ENCODE measurements at regions not wholly inside any gene's neighbourhood (a gene's known extent, or its start where the extent isn't known, plus 50 kb on each side); places are given as distances from the start of the nearest gene placed in this dataset.

- H3K9me3 Mint-ChIP-seq, result no peaks in the 10 kb centered on the region
- no peaks in the 10 kb centered on the region for H3K27me3 Mint-ChIP-seq
- H3K4me3 Mint-ChIP-seq, result no peak overlapping the region
- H3K4me1 Mint-ChIP-seq, result no peaks in the 10 kb centered on the region
- no peaks in the 10 kb centered on the region for H3K36me3 Mint-ChIP-seq
- no peak overlapping the region for H3K27ac Mint-ChIP-seq
- no peak for DNase-seq
- no peak for ATAC-seq (ENCODE audit: low read depth)
- POLR2A ChIA-PET, result no interaction called here
Measured at GRCh38 chr13:88602786-88603777, 931.9 kb downstream of the SLITRK5 start.

GRCh38 chr13:88617176-88617575 lies 946.0 kb downstream of the SLITRK5 start:
- no peak for DNase-seq
- peaks cover 5% of the 10 kb centered on the region for H3K9me3 Mint-ChIP-seq
- no peaks in the 10 kb centered on the region for H3K27me3 Mint-ChIP-seq
- ATAC-seq (ENCODE audit: low read depth), result no peak
- no peak overlapping the region for H3K4me3 Mint-ChIP-seq
- H3K27ac Mint-ChIP-seq, result no peak overlapping the region
- H3K4me1 Mint-ChIP-seq, result peaks cover 3% of the 10 kb centered on the region
- H3K36me3 Mint-ChIP-seq, result peaks cover 2% of the 10 kb centered on the region
- POLR2A ChIA-PET, result no interaction called here

- peak overlapping the region; percentile 53 for H3K4me3 Mint-ChIP-seq
- DNase-seq (no peak), ATAC-seq (ENCODE audit: low read depth) (peak; percentile 87)
- H3K9me3 Mint-ChIP-seq, result peaks cover 11% of the 10 kb centered on the region
- peaks cover 12% of the 10 kb centered on the region for H3K4me1 Mint-ChIP-seq
- H3K27ac Mint-ChIP-seq, result peak overlapping the region; percentile 70
- H3K36me3 Mint-ChIP-seq, result peaks cover 5% of the 10 kb centered on the region
- H3K27me3 Mint-ChIP-seq, result no peaks in the 10 kb centered on the region
- POLR2A ChIA-PET, result no interaction called here
Measured at GRCh38 chr13:88622362-88622973, 951.3 kb downstream of the SLITRK5 start.

GRCh38 chr13:88623150-88623549 lies 952.0 kb downstream of the SLITRK5 start:
- Mint-ChIP-seq H3K4me3 (no peak overlapping the region), H3K36me3 (peaks cover 5% of the 10 kb centered on the region), H3K4me1 (peaks cover 12% of the 10 kb centered on the region), H3K27ac (no peak overlapping the region), H3K9me3 (peaks cover 11% of the 10 kb centered on the region), H3K27me3 (no peaks in the 10 kb centered on the region)
- DNase-seq, result no peak
- no peak for ATAC-seq (ENCODE audit: low read depth)
- POLR2A ChIA-PET, result no interaction called here

GRCh38 chr13:88627071-88627470 lies 955.9 kb downstream of the SLITRK5 start:
- DNase-seq, result no peak
- no peak for ATAC-seq (ENCODE audit: low read depth)
- Mint-ChIP-seq H3K36me3 (peaks cover 5% of the 10 kb centered on the region), H3K4me1 (peaks cover 9% of the 10 kb centered on the region), H3K27me3 (no peaks in the 10 kb centered on the region), H3K27ac (no peak overlapping the region), H3K9me3 (peaks cover 14% of the 10 kb centered on the region), H3K4me3 (no peak overlapping the region)
- POLR2A ChIA-PET, result no interaction called here

GRCh38 chr13:88628882-88629281 lies 957.7 kb downstream of the SLITRK5 start:
- H3K4me1 Mint-ChIP-seq, result no peaks in the 10 kb centered on the region
- H3K9me3 Mint-ChIP-seq, result peaks cover 12% of the 10 kb centered on the region
- ATAC-seq (ENCODE audit: low read depth) (no peak), DNase-seq (no peak)
- no peaks in the 10 kb centered on the region for H3K27me3 Mint-ChIP-seq
- H3K36me3 Mint-ChIP-seq, result peaks cover 3% of the 10 kb centered on the region
- no peak overlapping the region for H3K4me3 Mint-ChIP-seq
- POLR2A ChIA-PET, result no interaction called here
- H3K27ac Mint-ChIP-seq, result no peak overlapping the region

GRCh38 chr13:88637935-88638334 lies 966.8 kb downstream of the SLITRK5 start:
- ATAC-seq (ENCODE audit: low read depth) (no peak), DNase-seq (no peak)
- POLR2A ChIA-PET, result no interaction called here
- peaks cover 1% of the 10 kb centered on the region for H3K27me3 Mint-ChIP-seq
- H3K36me3 Mint-ChIP-seq, result peaks cover 1% of the 10 kb centered on the region
- peaks cover 2% of the 10 kb centered on the region for H3K9me3 Mint-ChIP-seq
- H3K4me3 Mint-ChIP-seq, result no peak overlapping the region
- no peak overlapping the region for H3K27ac Mint-ChIP-seq
- no peaks in the 10 kb centered on the region for H3K4me1 Mint-ChIP-seq

- no peaks in the 10 kb centered on the region for H3K27me3 Mint-ChIP-seq
- ATAC-seq (ENCODE audit: low read depth) (no peak), DNase-seq (no peak)
- H3K4me1 Mint-ChIP-seq, result no peaks in the 10 kb centered on the region
- H3K9me3 Mint-ChIP-seq, result peaks cover 5% of the 10 kb centered on the region
- POLR2A ChIA-PET, result no interaction called here
- no peak overlapping the region for H3K27ac Mint-ChIP-seq
- no peaks in the 10 kb centered on the region for H3K36me3 Mint-ChIP-seq
- H3K4me3 Mint-ChIP-seq, result no peak overlapping the region
Measured at GRCh38 chr13:88643233-88643632, 972.1 kb downstream of the SLITRK5 start.

- Mint-ChIP-seq H3K27me3 (no peaks in the 10 kb centered on the region), H3K36me3 (peaks cover 2% of the 10 kb centered on the region), H3K4me3 (no peak overlapping the region), H3K4me1 (peaks cover 3% of the 10 kb centered on the region), H3K9me3 (peaks cover 8% of the 10 kb centered on the region), H3K27ac (no peak overlapping the region)
- no peak for DNase-seq
- POLR2A ChIA-PET, result no interaction called here
- ATAC-seq (ENCODE audit: low read depth), result no peak
Measured at GRCh38 chr13:88648598-88649373, 977.6 kb downstream of the SLITRK5 start.

GRCh38 chr13:88649855-88650254 lies 978.7 kb downstream of the SLITRK5 start:
- peaks cover 8% of the 10 kb centered on the region for H3K9me3 Mint-ChIP-seq
- H3K27me3 Mint-ChIP-seq, result no peaks in the 10 kb centered on the region
- POLR2A ChIA-PET, result no interaction called here
- peaks cover 2% of the 10 kb centered on the region for H3K36me3 Mint-ChIP-seq
- DNase-seq (no peak), ATAC-seq (ENCODE audit: low read depth) (no peak)
- H3K4me3 Mint-ChIP-seq, result no peak overlapping the region
- H3K27ac Mint-ChIP-seq, result no peak overlapping the region
- H3K4me1 Mint-ChIP-seq, result peaks cover 3% of the 10 kb centered on the region

GRCh38 chr13:88651531-88651930 lies 980.4 kb downstream of the SLITRK5 start:
- POLR2A ChIA-PET, result no interaction called here
- Mint-ChIP-seq H3K9me3 (peaks cover 6% of the 10 kb centered on the region), H3K27me3 (no peaks in the 10 kb centered on the region), H3K27ac (no peak overlapping the region), H3K4me3 (no peak overlapping the region), H3K4me1 (peaks cover 3% of the 10 kb centered on the region), H3K36me3 (peaks cover 2% of the 10 kb centered on the region)
- no peak for DNase-seq
- no peak for ATAC-seq (ENCODE audit: low read depth)

- H3K27me3 Mint-ChIP-seq, result no peaks in the 10 kb centered on the region
- POLR2A ChIA-PET, result no interaction called here
- DNase-seq, result no peak
- H3K4me1 Mint-ChIP-seq, result no peaks in the 10 kb centered on the region
- H3K27ac Mint-ChIP-seq, result no peak overlapping the region
- peaks cover 3% of the 10 kb centered on the region for H3K9me3 Mint-ChIP-seq
- no peak for ATAC-seq (ENCODE audit: low read depth)
- no peak overlapping the region for H3K4me3 Mint-ChIP-seq
- H3K36me3 Mint-ChIP-seq, result no peaks in the 10 kb centered on the region
Measured at GRCh38 chr13:88656751-88657150, 985.6 kb downstream of the SLITRK5 start.

GRCh38 chr13:88670509-88670908 lies 999.3 kb downstream of the SLITRK5 start:
- DNase-seq, result no peak
- no peaks in the 10 kb centered on the region for H3K9me3 Mint-ChIP-seq
- ATAC-seq (ENCODE audit: low read depth), result no peak
- H3K27ac Mint-ChIP-seq, result no peak overlapping the region
- H3K27me3 Mint-ChIP-seq, result no peaks in the 10 kb centered on the region
- no peaks in the 10 kb centered on the region for H3K36me3 Mint-ChIP-seq
- POLR2A ChIA-PET, result no interaction called here
- H3K4me1 Mint-ChIP-seq, result no peaks in the 10 kb centered on the region
- no peak overlapping the region for H3K4me3 Mint-ChIP-seq
